Esophagus squamous epithelium (tissue), 4 donors: ENCODE measurements at regions not wholly inside any gene's neighbourhood (a gene's known extent, or its start where the extent isn't known, plus 50 kb on each side); places are given as distances from the start of the nearest gene placed in this dataset.

ENCODE experiments used
- CTCF ChIP-seq, 6 experiments: fragments of 450-650 bp in 4 of 6; fragments of 200-600 bp in 2 of 6; sonication (generic) in 2 of 6; IDR thresholded peaks; one replicate each; pipeline ENCODE4 v1.5.1; 2016 to 2019; ENCODE audit warnings: antibody characterized with exemption in 6 of 6, mild to moderate bottlenecking in 4 of 6, moderate library complexity in 4 of 6
- POLR2A ChIP-seq, 4 donors: fragments of 450-650 bp; IDR thresholded peaks; one replicate each; pipeline ENCODE4 v1.6.1; 2017; ENCODE audit warnings: antibody characterized with exemption in 4 of 4, mild to moderate bottlenecking in 4 of 4, moderate library complexity in 3 of 4

- TF ChIP-seq POLR2A (IDR thresholded peaks at IDR 0.05) (no peak), CTCF (IDR thresholded peaks at IDR 0.05) (no peak)
Measured at GRCh38 chr16:82236415-82236814, 66.4 kb upstream of the MPHOSPH6 start.
